Pancreas (tissue), 10 donors: ENCODE measurements at regions not wholly inside any gene's neighbourhood (a gene's known extent, or its start where the extent isn't known, plus 50 kb on each side); places are given as distances from the start of the nearest gene placed in this dataset.

Experiments
- ATAC-seq, 4 donors: fragments of 200-7000 bp; cut with Tn5 transposase; one replicate each; pipeline versions ENCODE4 v1.8.0 to v1.9.1; 2020; ENCODE audit warnings: mild to moderate bottlenecking in 4 of 4, moderate library complexity in 4 of 4
- DNase-seq, 6 donors: peaks; one replicate each; pipeline ENCODE4 v3.0.0-alpha.2; 2020
- FAIRE-seq: peaks from 2 replicates; lab custom pipeline; 2012; peaks lifted over from hg19 to GRCh38; lab: Jason Lieb, UNC
- H3K27ac ChIP-seq, 4 donors: fragments of 200-600 bp; sonication (generic); 1 replicate in 3 of 4; 2 replicates in 1 of 4; pipeline versions ENCODE4 v1.5.0 to v1.8.0; 2020
- H3K27me3 ChIP-seq, 4 donors: fragments of 200-600 bp; one replicate each; pipeline ENCODE4 v1.8.0; 2021
- H3K36me3 ChIP-seq, 3 donors: fragments of 200-600 bp; sonication (generic) in 1 of 3; one replicate each; pipeline versions ENCODE4 v1.5.0 to v1.8.0; 2020 to 2021
- H3K4me1 ChIP-seq, 3 donors: fragments of 200-600 bp; one replicate each; pipeline ENCODE4 v1.8.0; 2021
- H3K4me3 ChIP-seq, 4 donors: fragments of 200-600 bp; sonication (generic) in 2 of 4; one replicate each; pipeline versions ENCODE4 v1.5.0 to v1.8.0; 2020 to 2021
- H3K9me3 ChIP-seq, 4 donors: fragments of 200-600 bp; one replicate each; pipeline ENCODE4 v1.8.0; 2021
- CTCF ChIP-seq, 4 donors: fragments of 200-600 bp; sonication (generic) in 3 of 4; IDR thresholded peaks; one replicate each; pipeline versions ENCODE4 v1.5.0 to v1.8.0; 2021; ENCODE audit warnings: antibody characterized with exemption in 4 of 4
- WGBS, 2 donors: extraction: QIAGEN DNeasy Blood & Tissue Kit; methylation state at CpG; one replicate each; pipeline ENCODE4 v1.1.7; 2013; 5-methylcytosine and 5-hydroxymethylcytosine counted together
- intact Hi-C, 3 donors: fragments of 100-400 bp; cut with DNase I; formaldehyde crosslinking; loops; one replicate each; pipeline versions ENCODE4 v1.11.1 to v1.14.2; 2022
- donor health status: healthy with polysubstance abuse.
- donor health status: DM: no; HTN: no; CAD: no; lungs with moderate emphysema.
- donor health status: DM: no; HTN: no; CAD: no.
- donor health status: control.
- donor health status: control.
- donor health status: Bipolar disorder and iron deficiency.
- donor health status: DM: yes; HTN: yes; CAD: no.
- donor health status: DM: no; HTN: no; CAD: no.
- donor health status: DM: no; HTN: no; CAD: no.
- donor health status: DM: yes; HTN: yes; CAD: no.

- ATAC-seq (no peak), FAIRE-seq (no peak), DNase-seq (peak in 1 of 6 donors; percentile 48)
- Histone ChIP-seq H3K36me3 (no peaks in the 10 kb centered on the region), H3K4me1 (peaks cover 8 to 14% (median 8%) of the 10 kb centered on the region in 3 donors), H3K4me3 (no peak overlapping the region), H3K27me3 (no peaks in the 10 kb centered on the region), H3K27ac (no peak overlapping the region), H3K9me3 (no peaks in the 10 kb centered on the region)
- intact Hi-C loops: no loop called here
- 76 to 81% methylated on average over 1 of the region's 1 CpG for WGBS, 2 donors
- no peak for TF ChIP-seq CTCF (IDR thresholded peaks at IDR 0.05)
Observed at GRCh38 chr4:128606173-128606572, 203.3 kb upstream of the JADE1 start.

GRCh38 chr4:128604840-128605239 is 204.7 kb upstream of the JADE1 start:
- intact Hi-C loops: no loop called here
- DNase-seq: no peak
- no peak overlapping the region for H3K27ac ChIP-seq
- no peaks in the 10 kb centered on the region for H3K27me3 ChIP-seq
- H3K4me3 ChIP-seq: no peak overlapping the region
- H3K9me3 ChIP-seq: no peaks in the 10 kb centered on the region
- no peak for TF ChIP-seq CTCF (IDR thresholded peaks at IDR 0.05)
- 74% methylated on average over 2 of the region's 2 CpGs for WGBS, 2 donors
- no peak for FAIRE-seq
- H3K36me3 ChIP-seq: no peaks in the 10 kb centered on the region
- peaks cover 21 to 27% (median 21%) of the 10 kb centered on the region in 3 donors for H3K4me1 ChIP-seq
- no peak for ATAC-seq

GRCh38 chr4:128604204-128604603 is 205.3 kb upstream of the JADE1 start:
- 86 to 96% methylated on average over 1 of the region's 1 CpG for WGBS, 2 donors
- Histone ChIP-seq H3K4me1 (peaks cover 27 to 34% (median 28%) of the 10 kb centered on the region in 3 donors), H3K27ac (no peak overlapping the region), H3K36me3 (no peaks in the 10 kb centered on the region), H3K4me3 (no peak overlapping the region), H3K27me3 (no peaks in the 10 kb centered on the region), H3K9me3 (no peaks in the 10 kb centered on the region)
- FAIRE-seq (no peak), ATAC-seq (no peak), DNase-seq (no peak)
- no peak for TF ChIP-seq CTCF (IDR thresholded peaks at IDR 0.05)
- intact Hi-C loops: no loop called here

- no peak for TF ChIP-seq CTCF (IDR thresholded peaks at IDR 0.05)
- H3K4me3 ChIP-seq: no peak overlapping the region
- 97 to 99% methylated on average over 2 of the region's 2 CpGs for WGBS, 2 donors
- FAIRE-seq (no peak), DNase-seq (no peak), ATAC-seq (no peak)
- H3K9me3 ChIP-seq: no peaks in the 10 kb centered on the region
- H3K36me3 ChIP-seq: no peaks in the 10 kb centered on the region
- H3K27me3 ChIP-seq: no peaks in the 10 kb centered on the region
- intact Hi-C loops: no loop called here
- peaks cover 30 to 35% (median 33%) of the 10 kb centered on the region in 3 donors for H3K4me1 ChIP-seq
- H3K27ac ChIP-seq: no peak overlapping the region
Observed at GRCh38 chr4:128603081-128603480, 206.4 kb upstream of the JADE1 start.

- no peak for FAIRE-seq
- peak in 1 of 6 donors; percentile 55 for DNase-seq
- TF ChIP-seq CTCF (IDR thresholded peaks at IDR 0.05): no peak
Observed at GRCh38 chr4:128601991-128602695, 207.4 kb upstream of the JADE1 start.

More at GRCh38 chr4:128601991-128602695, 207.4 kb upstream of the JADE1 start:
- ATAC-seq: peak in 3 of 4 donors; percentile 7 to 23 (median 9)
- WGBS, 2 donors: 60 to 91% methylated on average over 1 of the region's 1 CpG
- intact Hi-C loops: no loop called here
- no peaks in the 10 kb centered on the region for H3K9me3 ChIP-seq
- no peaks in the 10 kb centered on the region for H3K36me3 ChIP-seq
- peaks cover 33 to 35% (median 35%) of the 10 kb centered on the region in 3 donors for H3K4me1 ChIP-seq
- H3K4me3 ChIP-seq: no peak overlapping the region
- H3K27me3 ChIP-seq: no peaks in the 10 kb centered on the region
- H3K27ac ChIP-seq: peak overlapping the region; percentile 36 to 92 (median 70)
